ENCODE measurements at regions not wholly inside any gene's neighbourhood (a gene's known extent, or its start where the extent isn't known, plus 50 kb on each side); places are given as distances from the start of the nearest gene placed in this dataset.
"Not testable (repeated sequence)": the region's sequence is repeated elsewhere in the genome, so short reads cannot be mapped to it uniquely, and the experiment has no call there.

GRCh38 chr2:145555360-145555759 is 1035.4 kb upstream of the ZEB2 start:
- DNase-seq (ENCODE audit: low read depth, low spot score), result no peak

GRCh38 chr2:145551686-145552085 is 1031.8 kb upstream of the ZEB2 start:
- DNase-seq (ENCODE audit: low read depth, low spot score), result no peak

DNA sequence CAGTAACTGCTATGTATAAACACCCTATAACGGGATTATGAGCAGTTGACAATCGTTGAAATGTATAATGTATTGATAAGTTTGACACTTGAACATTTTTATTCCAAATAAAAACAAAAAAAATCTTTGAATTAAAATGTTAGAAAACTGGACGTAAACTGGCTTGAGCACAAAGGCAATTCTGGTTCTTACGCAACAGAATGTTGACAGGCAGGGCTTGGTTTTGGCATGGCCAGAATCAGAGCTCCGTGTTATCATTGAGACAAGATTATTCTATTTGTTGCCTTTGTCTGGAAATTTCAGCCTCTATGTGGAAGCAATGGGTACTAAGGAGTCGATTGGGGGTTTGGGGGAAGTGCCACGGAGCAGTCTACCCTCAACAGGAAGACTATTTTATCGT is 1028.6 kb upstream of the ZEB2 start:
- no peak for DNase-seq (ENCODE audit: low read depth, low spot score)

DNA sequence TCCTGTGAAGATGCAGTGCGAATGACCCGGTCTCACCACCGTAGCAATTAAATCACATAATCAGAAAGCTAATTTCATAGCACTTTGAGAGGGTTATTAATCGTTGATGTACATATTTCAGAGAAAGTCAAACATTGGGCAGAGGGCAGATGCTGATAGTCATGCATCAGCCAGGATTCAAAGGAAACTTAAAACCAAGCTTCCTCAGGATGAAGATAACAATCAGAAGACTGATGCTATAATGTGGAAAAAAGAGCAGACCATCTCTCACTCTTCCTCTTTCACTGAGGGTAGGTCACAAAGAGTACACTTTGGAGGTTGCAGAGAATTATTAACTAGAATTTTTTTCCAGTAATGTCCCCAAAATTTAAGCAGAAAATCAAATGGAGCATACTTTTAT is 1027.7 kb upstream of the ZEB2 start:
- DNase-seq (ENCODE audit: low read depth, low spot score), result no peak

GRCh38 chr2:145546091-145546490 is 1026.2 kb upstream of the ZEB2 start:
- no peak for DNase-seq (ENCODE audit: low read depth, low spot score)

GRCh38 chr2:145543856-145544255 is 1023.9 kb upstream of the ZEB2 start:
- no peak for DNase-seq (ENCODE audit: low read depth, low spot score)

DNA sequence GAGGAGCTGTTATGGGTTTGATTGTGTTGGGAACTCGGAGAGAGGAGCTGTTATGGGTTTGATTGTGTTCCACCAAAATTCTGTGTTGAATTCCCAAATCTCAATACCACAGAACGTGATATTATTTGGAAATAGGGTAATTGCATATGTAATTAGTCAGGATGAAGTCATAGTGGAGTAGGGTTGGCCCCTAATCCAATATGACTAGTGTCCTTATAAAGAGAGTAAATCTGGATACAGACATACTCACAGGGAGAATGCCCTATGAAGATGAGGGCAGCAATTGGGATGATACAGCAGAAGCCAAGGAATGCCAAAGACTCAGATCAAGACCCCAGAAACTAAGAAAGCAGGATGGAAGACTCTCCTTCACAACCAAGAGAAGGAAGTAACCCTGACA is 1023.2 kb upstream of the ZEB2 start:
- no peak for DNase-seq (ENCODE audit: low read depth, low spot score)

DNA sequence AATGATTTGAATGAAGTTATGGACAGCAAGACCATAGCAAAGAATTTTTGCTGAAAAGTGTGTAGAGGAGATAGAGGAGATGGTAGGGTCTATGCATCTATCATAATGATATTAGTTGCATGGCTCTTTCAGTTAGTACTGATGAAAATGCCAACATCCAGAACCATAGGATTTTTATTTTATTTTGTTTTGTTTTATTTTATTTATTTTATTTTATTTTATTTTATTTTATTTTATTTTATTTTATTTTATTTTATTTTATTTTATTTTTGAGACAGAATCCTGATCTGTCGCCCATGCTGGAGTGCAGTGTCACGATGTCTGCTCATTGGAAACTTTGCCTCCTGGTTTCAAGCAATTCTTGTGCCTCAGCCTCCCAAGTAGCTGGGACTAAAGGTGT is 1021.1 kb upstream of the ZEB2 start:
- no peak for DNase-seq (ENCODE audit: low read depth, low spot score)

GRCh38 chr2:145538661-145539350 is 1018.9 kb upstream of the ZEB2 start:
- DNase-seq (ENCODE audit: low read depth, low spot score), result no peak

DNA sequence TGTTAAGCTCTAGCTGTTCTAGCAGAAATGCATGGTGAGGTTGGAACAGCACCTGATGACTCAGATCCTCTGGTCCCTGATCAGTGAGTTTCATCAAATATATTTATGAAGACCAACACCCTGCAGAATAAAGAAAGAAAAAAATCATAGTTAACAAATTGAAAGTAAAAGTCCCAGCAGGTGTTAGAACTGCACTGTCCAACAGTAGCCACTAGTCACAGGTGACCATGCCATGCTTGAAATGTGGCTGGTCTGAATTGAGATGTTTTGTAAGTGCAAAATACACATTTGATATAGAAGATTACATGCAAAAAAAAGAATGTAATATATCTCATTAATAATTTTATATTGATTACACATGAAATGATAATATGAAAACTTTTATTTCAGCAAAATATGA is 1010.7 kb upstream of the ZEB2 start:
- DNase-seq (ENCODE audit: low read depth, low spot score), result no peak

GRCh38 chr2:145524836-145525235 is 1004.9 kb upstream of the ZEB2 start:
- no peak for DNase-seq (ENCODE audit: low read depth, low spot score)

DNA sequence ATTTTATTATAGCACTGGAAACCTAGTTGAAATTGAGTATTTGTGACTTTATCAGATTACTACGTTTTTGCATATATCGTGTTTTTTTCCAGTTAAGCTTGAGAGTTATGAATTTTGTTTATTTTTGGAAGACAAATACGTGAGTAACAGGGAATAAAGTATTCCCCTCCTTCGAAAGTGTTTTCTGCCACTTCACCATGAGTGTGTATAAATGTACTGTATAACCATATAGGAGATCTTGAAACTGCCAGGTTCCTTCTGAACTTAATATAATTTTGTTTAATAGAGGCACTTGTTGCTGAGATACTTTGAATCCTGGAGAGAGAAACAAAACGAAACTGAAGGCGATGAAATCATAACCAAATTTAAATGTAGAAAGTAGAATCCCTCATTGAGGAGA is 1004.4 kb upstream of the ZEB2 start:
- no peak for DNase-seq (ENCODE audit: low read depth, low spot score)

- not testable (repeated sequence) for DNase-seq (ENCODE audit: low read depth, low spot score)
Observed at GRCh38 chr2:145519254-145519653, 999.3 kb upstream of the ZEB2 start.

- DNase-seq (ENCODE audit: low read depth, low spot score), result no peak
Observed at GRCh38 chr2:145511946-145512345, 992.0 kb upstream of the ZEB2 start.

- DNase-seq (ENCODE audit: low read depth, low spot score), result no peak
Observed at GRCh38 chr2:145503511-145503910, 983.6 kb upstream of the ZEB2 start.

GRCh38 chr2:145501920-145502319 is 982.0 kb upstream of the ZEB2 start:
- DNase-seq (ENCODE audit: low read depth, low spot score), result no peak

- no peak for DNase-seq (ENCODE audit: low read depth, low spot score)
Observed at GRCh38 chr2:145495590-145495989, 975.7 kb upstream of the ZEB2 start.

DNA sequence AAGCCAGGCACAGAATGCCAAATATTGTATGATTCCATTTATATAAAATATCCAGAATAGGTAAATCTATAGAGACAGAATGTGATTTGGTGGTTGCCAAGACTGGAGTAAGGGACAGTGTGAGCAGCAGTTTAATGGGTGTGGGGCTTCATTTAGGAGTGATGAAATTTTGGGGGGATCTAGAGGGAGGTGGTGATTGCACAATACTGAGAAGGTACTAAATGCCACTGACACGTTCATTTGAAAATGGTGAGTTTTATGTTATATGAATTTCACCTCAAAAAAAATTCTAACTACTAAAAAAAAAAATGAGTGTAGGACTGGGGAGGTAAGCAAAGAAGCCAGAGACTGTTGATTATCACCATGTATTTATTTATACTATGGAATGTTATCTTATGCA is 974.5 kb upstream of the ZEB2 start:
- DNase-seq (ENCODE audit: low read depth, low spot score), result no peak

DNA sequence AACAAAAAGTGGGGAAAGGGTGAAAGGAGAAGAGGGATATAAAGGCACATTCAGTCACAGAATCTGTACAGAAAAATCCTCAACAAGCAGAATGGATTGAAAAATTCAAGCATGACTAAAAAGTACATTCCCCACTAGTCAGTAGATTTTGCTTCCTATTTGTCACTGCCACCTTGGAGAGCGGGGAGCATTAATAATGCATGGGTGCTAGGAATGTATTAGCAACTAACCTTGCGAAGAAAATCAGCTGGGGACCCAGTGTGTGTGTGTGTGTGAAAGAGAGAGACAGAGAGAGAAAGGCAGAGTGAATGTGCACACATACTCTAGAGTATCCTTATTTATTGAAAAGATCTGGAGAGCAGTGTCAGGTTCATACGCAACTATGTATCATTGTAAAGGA is 968.7 kb upstream of the ZEB2 start:
- DNase-seq (ENCODE audit: low read depth, low spot score), result no peak

- peak; percentile 28 for DNase-seq (ENCODE audit: low read depth, low spot score)
Observed at GRCh38 chr2:145484448-145485097, 964.7 kb upstream of the ZEB2 start.

GRCh38 chr2:145483854-145484253 is 963.9 kb upstream of the ZEB2 start:
- DNase-seq (ENCODE audit: low read depth, low spot score), result no peak

DNA sequence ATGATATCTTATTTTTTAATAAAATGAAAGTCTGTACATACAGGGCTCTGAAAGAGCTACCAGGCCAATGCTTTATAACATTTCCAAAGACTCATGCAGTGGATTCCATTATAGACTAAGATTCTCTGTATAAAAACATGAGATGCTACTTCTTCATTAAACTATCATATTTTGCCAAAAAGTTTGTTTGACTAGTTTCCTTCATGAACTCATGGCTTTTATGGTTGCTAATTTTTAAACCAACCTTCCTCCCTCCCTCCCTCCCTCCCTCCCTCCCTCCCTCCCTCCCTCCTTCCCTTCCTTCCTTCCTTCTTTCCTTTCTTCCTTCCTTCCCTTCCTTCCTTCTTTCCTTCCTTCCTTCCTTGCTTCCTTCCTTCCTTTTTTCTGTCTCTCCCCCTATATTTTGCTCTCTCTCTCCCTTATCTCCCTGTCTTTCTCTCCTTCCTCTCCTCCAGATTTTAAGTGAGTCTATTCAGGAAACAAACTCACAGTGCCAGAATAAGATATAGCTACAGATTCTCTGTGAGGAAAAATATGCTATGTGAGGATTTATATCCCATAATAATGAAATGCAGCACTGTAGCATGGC is 961.5 kb upstream of the ZEB2 start:
- DNase-seq (ENCODE audit: low read depth, low spot score), result no peak

DNA sequence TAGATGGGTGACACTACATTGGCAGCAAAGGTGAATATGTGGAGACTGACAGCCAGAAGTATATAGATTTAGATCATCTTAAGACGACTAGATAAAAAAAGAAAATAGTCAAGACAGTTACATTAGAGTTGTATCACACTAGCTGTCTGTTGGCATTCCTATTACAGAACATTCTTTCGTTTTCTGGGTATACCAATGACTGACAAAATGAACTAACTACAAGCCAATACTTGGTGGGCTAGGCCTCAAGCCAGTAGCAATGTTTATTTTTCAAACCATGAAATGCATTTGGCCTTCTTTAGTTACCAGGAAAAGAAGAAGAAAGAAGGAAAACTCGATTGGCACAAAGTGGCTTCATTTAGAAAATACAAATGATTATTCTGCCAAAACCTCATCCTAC is 944.9 kb upstream of the ZEB2 start:
- DNase-seq (ENCODE audit: low read depth, low spot score), result no peak

Measured in smooth muscle cell of the brain vasculature (primary cell).